ENCODE measurements at regions not wholly inside any gene's neighbourhood (a gene's known extent, or its start where the extent isn't known, plus 50 kb on each side); places are given as distances from the start of the nearest gene placed in this dataset.

DNA sequence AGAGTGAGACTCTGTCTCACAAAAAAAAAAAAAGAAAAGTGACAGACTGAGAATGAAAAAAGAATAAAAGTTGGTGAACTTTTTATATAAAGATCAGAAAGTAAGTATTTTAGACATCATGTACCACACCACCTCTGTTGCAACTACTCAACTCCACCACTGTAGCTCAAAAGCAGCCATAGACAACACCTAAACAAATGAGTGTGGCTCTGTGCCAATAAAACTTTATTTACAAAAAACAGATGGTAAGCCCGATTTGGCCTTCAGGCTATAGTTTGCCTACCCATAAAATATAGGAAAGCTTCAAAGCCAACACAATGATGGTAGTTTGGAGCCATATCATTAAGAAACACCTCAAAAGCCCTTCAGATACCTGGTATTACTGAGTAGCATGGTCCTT is 154.5 kb upstream of the FOXN3 start:
- Histone ChIP-seq H3K4me2 (no peak overlapping the region), H3K79me2 (ENCODE audit: insufficient read depth) (no peaks in the 10 kb centered on the region), H3K4me1 (ENCODE audit: control insufficient read depth in 1 of 2, insufficient read depth in 2 of 2, low read depth in 1 of 2, low read length in 1 of 2) (peaks cover 0 to 4% of the 10 kb centered on the region in 2 experiments; a peak in 1 of 4 replicates), H3K9ac (no peak overlapping the region), H3K36me3 (replicated peaks in 1 of 2; ENCODE audit: control insufficient read depth in 1 of 2, insufficient read depth in 2 of 2, low read length in 1 of 2) (no peaks in the 10 kb centered on the region), H3K9me2 (no peaks in the 10 kb centered on the region), H2AFZ (ENCODE audit: low read depth) (no peak overlapping the region), H4K20me1 (ENCODE audit: insufficient read depth) (no peaks in the 10 kb centered on the region), H3K9me3 (no peaks in the 10 kb centered on the region), H3K27ac (ENCODE audit: low read depth in 2 of 2, low read length in 1 of 2) (no peak overlapping the region), H3K4me3 (ENCODE audit: low read depth in 2 of 2, low read length in 1 of 2) (no peak overlapping the region), H3K27me3 (ENCODE audit: insufficient read depth) (no peaks in the 10 kb centered on the region), H3F3A (replicated peaks; ENCODE audit: insufficient read depth) (no peaks in the 10 kb centered on the region)
- TF ChIP-seq PBX3 (IDR thresholded peaks at IDR 0.05) (no peak), GATA2 (CRISPR knock-in tag; IDR thresholded peaks at IDR 0.05) (no peak), CHD2 (IDR thresholded peaks at IDR 0.05; ENCODE audit: low read length, partially characterized antibody) (no peak), JUND (IDR thresholded peaks at IDR 0.05) (no peak), ZBTB33 (IDR thresholded peaks at IDR 0.05; ENCODE audit: borderline replicate concordance, low read depth) (no peak), FOXM1 (IDR thresholded peaks at IDR 0.05; ENCODE audit: low read depth) (no peak), POLR2AphosphoS5 (IDR thresholded peaks at IDR 0.05; ENCODE audit: low read depth, low read length) (no peak), RFX5 (IDR thresholded peaks at IDR 0.05; ENCODE audit: low read length) (no peak), GABPA (IDR thresholded peaks at IDR 0.05; ENCODE audit: low read depth) (no peak), ELF1 (IDR thresholded peaks at IDR 0.05) (no peak), REST (IDR thresholded peaks at IDR 0.05; ENCODE audit: low read depth, low read length) (no peak), CTCF (IDR thresholded peaks at IDR 0.05) (no peak), MEF2A (IDR thresholded peaks at IDR 0.05; ENCODE audit: borderline replicate concordance, low read depth) (no peak), NRF1 (IDR thresholded peaks at IDR 0.05; ENCODE audit: low read depth, low read length) (no peak), TAF1 (IDR thresholded peaks at IDR 0.05; ENCODE audit: borderline replicate concordance, low read depth, low read length) (no peak)
- ChIA-PET CTCF (no interaction called here), POLR2A (no interaction called here)
- no peak for DNase-seq
- WGBS (ENCODE audit: low lambda C conversion rate) = 35% methylated on average over 1 of the region's 1 CpG
